GM12874 (cell line): ENCODE measurements at regions not wholly inside any gene's neighbourhood (a gene's known extent, or its start where the extent isn't known, plus 50 kb on each side); places are given as distances from the start of the nearest gene placed in this dataset.

Experiments
- CTCF ChIP-seq: IDR thresholded peaks from 2 replicates; pipeline ENCODE4 v1.5.1; 2011; ENCODE audit warnings: low read depth, mild to moderate bottlenecking, control low read depth, low read length, moderate library complexity; ENCODE audit not compliant: insufficient read depth

- TF ChIP-seq CTCF = no peak
Measured at GRCh38 chr22:46071451-46072109, 78.7 kb upstream of the PPARA start.

- no peak for TF ChIP-seq CTCF
Measured at GRCh38 chr22:46072110-46072881, 78.0 kb upstream of the PPARA start.

- TF ChIP-seq CTCF = no peak
Measured at GRCh38 chr22:46072981-46073682, 77.2 kb upstream of the PPARA start.

GRCh38 chr22:46073683-46074504 is 76.4 kb upstream of the PPARA start:
- no peak for TF ChIP-seq CTCF

- TF ChIP-seq CTCF = no peak
Measured at GRCh38 chr22:46074771-46075551, 75.4 kb upstream of the PPARA start.

GRCh38 chr22:46075764-46076531 is 74.4 kb upstream of the PPARA start:
- TF ChIP-seq CTCF = no peak
